HG03521 (cell line): ENCODE measurements at regions not wholly inside any gene's neighbourhood (a gene's known extent, or its start where the extent isn't known, plus 50 kb on each side); places are given as distances from the start of the nearest gene placed in this dataset.
"Not testable (repeated sequence)": the region's sequence is repeated elsewhere in the genome, so short reads cannot be mapped to it uniquely, and the experiment has no call there.

Experiments
- ATAC-seq: cut with Tn5 transposase; IDR thresholded peaks from one replicate; pipeline ENCODE4 v1.9.1; 2021; ENCODE audit warnings: mild to moderate bottlenecking, moderate library complexity; ENCODE audit not compliant: unreplicated experiment

DNA sequence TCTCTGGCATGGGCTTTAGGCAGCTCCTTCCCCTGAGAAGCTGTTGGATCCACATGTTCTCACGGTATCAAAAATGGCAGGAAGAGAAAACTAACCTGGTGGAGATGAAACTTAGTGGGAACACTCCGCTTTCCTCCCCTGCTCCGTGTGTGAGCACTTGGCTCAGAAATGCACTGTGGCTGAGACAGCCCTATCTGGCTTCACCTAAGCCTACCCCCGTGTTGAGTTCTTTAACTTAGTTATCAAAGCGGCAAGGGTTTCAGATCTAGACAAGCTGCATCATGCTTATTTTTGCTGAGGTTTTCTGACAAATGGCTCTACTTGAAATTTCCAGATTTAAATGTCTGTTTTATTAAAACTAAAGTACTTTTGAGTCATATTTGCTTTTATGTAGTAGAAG lies 221.6 kb upstream of the PLGLB2 start:
- ATAC-seq = not testable (repeated sequence)

GRCh38 chr2:87531968-87532715 lies 215.7 kb upstream of the PLGLB2 start:
- not testable (repeated sequence) for ATAC-seq

DNA sequence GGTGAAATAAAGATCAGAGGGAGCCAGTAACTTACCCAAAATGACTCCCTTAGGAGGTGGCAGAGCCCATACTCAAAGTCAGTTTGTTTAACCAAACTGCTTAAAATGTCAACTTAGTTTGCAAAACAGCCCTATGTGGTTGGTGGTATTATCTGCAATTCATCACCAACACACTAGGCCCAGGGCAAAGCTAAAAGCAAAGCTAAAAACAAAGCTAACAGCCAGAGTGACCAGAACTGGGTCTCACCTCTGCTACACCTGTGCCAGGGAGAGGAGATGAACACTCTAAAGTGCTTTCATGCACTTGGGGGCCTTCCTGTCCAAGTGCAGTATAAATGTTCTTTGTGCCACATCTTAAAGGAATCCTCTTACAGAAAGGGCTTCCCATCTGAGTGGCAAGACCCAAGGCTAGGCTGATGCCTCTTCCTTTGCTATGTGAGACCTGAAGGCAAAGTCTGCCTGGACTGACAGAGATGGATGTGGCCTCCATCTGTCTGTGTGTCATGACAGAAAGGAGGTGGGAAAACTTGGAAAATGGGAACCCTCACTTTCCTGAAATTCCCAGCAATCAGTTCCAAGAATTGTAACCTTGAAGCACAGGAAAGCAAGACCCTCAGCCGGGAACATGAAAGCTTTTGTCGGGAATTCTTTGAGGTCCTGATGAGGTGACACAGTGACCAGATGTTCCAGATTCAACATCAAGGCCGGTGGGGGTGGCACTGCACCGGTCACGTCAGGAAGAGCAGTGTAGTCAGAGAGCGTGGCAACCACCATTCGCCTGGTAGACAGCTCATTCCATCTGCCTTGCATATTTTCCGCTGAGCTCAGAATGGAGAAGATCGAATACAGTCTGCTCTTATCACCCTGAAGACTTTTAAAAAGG lies 214.3 kb upstream of the PLGLB2 start:
- not testable (repeated sequence) for ATAC-seq

GRCh38 chr2:87534273-87534889 lies 213.5 kb upstream of the PLGLB2 start:
- ATAC-seq = not testable (repeated sequence)

GRCh38 chr2:87536427-87536826 lies 211.5 kb upstream of the PLGLB2 start:
- not testable (repeated sequence) for ATAC-seq

DNA sequence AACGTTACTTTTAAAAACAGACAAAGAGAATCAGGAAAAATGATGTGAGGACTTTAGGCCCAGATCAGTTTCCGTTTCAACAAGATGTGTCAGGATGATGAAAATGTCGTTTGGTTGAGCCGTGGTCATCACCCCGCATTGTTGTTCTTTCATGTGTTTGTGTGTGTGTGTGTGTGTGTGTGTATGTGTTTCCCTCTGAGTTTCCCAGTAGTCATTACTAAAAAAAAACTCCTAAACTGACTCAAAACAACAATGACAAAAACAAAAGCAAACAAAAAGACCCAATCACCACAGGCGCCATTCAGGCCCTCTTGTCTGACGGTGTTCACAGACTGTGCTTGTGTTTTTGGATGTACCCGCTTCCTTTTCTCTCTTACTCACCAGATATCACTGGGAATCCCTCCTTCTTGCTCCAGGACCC lies 210.6 kb upstream of the PLGLB2 start:
- not testable (repeated sequence) for ATAC-seq

DNA sequence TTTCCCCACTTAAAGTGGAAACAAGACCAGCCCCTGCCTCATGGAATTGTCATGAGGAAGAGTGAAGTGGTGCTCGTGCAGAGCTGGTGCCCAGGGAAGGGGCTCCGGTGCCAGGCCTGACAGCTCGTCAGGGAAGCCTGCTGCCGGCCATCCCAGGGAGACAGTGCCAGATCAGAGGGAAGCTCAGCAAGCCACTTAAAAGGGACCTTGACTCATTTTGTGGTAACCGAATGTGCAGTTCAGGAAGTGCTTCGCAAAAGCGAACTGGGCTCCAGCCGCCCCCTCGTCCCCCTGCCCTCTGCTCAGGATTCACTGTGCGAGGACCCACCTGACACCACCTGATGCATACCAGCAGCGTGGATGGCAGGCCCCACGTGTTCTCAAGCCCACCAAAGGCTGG lies 209.6 kb upstream of the PLGLB2 start:
- not testable (repeated sequence) for ATAC-seq

GRCh38 chr2:87539151-87539943 lies 208.5 kb upstream of the PLGLB2 start:
- ATAC-seq = not testable (repeated sequence)

- not testable (repeated sequence) for ATAC-seq
Observed at GRCh38 chr2:87540242-87540641, 207.6 kb upstream of the PLGLB2 start.

DNA sequence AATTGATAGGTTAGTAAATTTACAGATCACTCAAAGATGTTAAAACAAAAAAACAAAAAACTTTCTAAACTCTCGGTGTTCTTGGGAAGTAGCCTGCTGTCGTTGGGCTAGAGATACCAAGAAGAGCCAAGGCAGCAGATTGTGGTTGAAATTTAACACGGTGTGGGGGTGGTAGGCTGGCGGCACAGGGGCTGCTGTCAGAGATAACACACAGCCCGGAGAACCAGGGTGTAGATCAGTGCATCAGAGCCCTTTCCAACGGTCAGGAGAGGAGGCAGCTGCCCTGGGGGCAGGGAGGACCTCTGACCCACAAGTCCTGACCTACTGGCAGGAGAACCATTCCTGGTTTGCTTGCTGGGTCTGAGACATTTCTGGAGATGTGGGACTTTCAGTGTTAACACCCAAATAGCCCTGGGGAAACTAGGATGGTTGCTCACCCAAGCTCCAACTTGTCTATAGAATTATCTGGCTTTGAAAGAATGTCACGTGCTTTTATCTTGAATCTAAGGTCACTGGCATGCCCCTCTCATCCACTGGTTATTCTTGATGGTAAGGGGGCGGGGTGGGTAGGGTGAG lies 205.2 kb upstream of the PLGLB2 start:
- not testable (repeated sequence) for ATAC-seq

- ATAC-seq = not testable (repeated sequence)
Observed at GRCh38 chr2:87543797-87544196, 204.1 kb upstream of the PLGLB2 start.

DNA sequence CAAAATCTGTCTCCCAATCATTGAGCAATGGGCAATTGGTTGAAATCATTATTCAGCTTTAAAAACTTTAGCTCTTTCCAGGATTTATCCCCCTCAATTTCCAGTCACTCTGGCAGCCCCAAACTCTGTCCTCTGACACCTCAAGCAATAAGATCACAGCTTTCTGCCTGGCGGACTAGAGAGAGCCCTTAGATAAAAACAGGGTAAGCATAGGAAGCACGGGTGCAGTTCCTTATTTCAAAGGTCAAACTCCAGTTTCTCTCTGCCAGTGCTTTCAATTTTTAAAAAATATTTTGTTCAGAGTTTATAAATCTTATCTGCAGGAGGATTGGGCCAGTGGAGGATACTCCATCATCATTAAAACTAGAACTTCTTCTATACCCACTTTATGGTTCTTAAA lies 200.8 kb upstream of the PLGLB2 start:
- not testable (repeated sequence) for ATAC-seq

DNA sequence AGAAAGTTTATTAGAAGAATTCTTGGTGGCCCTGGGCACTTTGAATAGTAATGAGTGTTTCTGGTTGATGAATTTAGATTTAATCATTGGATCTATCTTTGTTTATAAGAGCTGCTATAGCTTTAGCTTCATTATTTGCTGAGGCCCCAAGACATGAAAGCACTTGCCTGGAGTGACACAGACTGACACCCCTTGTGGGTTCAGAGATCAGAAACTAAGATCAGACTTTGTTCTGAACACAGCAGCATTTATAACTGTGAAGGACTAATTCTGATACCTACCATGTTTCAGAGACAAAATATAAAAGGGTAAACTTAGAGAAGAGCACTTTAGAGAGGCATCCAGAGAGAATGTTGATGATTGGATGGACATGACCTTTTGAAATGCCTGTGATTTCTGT lies 199.9 kb upstream of the PLGLB2 start:
- not testable (repeated sequence) for ATAC-seq

DNA sequence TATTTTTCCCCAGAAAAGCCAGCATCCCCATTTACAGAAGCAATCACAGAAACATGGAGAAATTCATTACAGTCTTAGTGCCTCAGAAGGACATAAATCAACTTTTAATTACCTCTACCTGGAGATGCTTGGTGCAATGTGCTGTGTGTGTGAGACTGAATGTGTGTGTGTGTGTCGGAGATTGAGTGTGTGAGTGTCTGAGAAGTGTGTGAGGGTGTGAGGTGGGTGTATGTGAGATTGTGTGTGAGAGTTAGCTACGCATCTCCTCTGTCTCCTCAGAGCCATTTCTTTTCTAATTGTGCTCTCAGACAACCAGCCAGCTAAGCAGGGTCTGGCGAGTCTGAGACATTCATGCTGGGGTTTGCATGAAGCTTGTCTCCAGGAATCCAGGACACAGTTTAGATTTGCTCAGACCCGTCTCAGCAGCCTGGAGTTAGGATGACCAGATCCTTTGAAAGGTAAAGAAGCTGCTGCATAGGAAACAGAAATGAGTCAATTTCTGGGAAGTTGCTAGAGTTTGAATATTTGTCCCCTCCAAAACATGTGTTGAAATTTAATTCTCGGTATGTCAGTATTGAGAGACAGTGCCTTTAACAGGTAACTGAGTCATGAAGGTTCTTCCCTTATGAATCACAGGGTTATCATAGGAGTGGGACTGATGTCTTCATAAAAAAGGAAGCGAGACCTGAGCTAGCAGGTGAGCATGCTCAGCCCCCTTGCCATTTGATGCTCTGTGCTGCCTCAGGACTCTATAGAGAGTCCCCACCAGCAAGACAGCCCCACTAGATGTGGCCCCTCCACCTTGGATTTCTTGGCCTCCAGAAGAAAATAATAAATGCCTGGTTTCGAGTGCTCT lies 199.0 kb upstream of the PLGLB2 start:
- not testable (repeated sequence) for ATAC-seq

DNA sequence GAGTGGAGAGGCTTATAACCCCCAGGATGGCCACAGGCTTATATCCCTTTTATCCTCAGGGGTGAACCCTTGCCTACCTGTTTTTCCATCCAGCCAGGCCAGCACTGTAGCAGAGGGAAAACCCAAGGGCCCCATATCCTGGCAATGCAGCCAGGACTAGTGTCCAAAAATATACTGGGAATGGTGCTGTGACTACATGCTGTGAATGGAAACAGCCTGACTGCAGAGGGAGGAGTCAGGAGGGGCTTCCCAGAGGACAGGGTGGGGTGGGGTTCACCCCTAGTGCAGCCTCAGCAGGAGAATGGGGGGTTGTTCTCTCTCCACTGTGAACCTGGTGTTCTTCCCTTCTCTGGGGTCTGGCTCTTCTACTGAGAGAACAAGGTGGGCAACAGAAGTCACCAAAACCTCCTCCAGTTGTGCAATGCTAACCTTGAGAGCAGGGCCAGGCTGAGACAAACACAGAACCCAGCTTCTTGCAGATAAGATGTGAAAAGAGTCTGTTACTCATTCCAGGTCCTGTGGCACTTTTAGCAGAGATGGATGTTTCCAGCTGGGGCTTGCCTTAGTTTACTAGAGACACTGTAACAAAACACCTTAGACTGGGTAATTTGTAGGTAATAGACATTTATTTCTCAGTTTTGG lies 198.2 kb upstream of the PLGLB2 start:
- not testable (repeated sequence) for ATAC-seq

GRCh38 chr2:87554678-87555077 lies 193.2 kb upstream of the PLGLB2 start:
- not testable (repeated sequence) for ATAC-seq

DNA sequence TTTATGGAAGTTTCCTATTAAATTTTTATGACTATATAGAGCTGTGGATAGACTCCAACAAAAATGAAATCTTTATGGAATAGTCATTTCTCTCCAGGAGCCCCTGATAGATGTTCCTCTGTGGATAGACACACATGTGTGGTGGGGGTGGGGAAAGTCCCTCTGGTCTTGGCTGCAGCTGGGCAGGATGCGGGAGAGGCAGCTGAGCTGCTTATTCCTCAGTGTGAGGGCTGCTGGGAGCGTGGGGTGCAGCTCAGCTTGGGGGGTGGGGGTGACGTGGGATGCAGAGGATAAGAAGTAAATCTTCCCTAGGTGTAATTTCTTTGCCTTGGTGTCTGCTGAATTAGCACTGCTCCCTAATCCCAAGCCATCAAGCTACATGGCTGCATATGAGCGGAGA lies 192.8 kb upstream of the PLGLB2 start:
- not testable (repeated sequence) for ATAC-seq

DNA sequence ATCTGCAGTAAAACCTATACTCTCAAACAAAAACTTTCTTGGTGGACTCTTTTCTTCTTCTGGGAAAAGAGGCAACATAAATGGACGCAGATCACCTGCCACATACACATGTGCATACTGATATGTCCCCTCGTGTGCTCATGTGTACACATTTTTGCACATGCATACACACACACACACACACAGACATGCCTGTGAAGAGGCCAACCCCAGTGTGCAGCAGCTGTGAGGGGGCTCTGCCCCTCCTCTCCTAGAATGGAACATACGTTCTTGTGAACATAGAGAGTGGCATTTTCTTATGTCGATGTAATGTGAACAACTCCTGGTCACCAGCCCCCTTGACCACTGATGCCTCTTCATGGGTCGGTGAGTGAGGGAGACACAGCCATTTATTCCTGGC lies 188.9 kb upstream of the PLGLB2 start:
- ATAC-seq = not testable (repeated sequence)

- ATAC-seq = not testable (repeated sequence)
Observed at GRCh38 chr2:87559735-87560134, 188.2 kb upstream of the PLGLB2 start.
